ENCODE measurements at regions not wholly inside any gene's neighbourhood (a gene's known extent, or its start where the extent isn't known, plus 50 kb on each side); places are given as distances from the start of the nearest gene placed in this dataset.
"Not testable (repeated sequence)": the region's sequence is repeated elsewhere in the genome, so short reads cannot be mapped to it uniquely, and the experiment has no call there.

DNA sequence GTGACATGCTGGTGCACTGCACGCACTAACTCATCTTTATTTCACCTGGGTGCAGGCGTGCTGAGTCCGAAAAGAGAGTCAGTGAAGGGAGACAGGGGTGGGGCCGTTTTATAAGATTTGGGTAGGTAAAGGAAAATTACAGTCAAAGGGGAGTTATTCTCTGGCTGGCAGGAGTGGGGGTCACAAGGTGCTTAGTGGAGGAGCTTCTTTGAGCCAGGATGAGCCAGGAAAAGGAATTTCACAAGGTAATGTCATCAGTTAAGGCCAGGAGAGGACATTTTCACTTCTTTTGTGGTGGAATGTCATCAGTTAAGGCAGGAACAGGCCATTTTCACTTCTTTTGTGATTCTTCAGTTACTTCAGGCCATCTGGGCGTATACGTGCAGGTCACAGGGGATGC lies 1734.9 kb downstream of the SLITRK5 start:
- TF ChIP-seq, protein P1, sequence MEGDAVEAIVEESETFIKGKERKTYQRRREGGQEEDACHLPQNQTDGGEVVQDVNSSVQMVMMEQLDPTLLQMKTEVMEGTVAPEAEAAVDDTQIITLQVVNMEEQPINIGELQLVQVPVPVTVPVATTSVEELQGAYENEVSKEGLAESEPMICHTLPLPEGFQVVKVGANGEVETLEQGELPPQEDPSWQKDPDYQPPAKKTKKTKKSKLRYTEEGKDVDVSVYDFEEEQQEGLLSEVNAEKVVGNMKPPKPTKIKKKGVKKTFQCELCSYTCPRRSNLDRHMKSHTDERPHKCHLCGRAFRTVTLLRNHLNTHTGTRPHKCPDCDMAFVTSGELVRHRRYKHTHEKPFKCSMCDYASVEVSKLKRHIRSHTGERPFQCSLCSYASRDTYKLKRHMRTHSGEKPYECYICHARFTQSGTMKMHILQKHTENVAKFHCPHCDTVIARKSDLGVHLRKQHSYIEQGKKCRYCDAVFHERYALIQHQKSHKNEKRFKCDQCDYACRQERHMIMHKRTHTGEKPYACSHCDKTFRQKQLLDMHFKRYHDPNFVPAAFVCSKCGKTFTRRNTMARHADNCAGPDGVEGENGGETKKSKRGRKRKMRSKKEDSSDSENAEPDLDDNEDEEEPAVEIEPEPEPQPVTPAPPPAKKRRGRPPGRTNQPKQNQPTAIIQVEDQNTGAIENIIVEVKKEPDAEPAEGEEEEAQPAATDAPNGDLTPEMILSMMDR (conservative IDR thresholded peaks at IDR 0.05; ENCODE audit: low read depth, low read length), result not testable (repeated sequence)
- TF ChIP-seq EZH2 (IDR thresholded peaks at IDR 0.05; ENCODE audit: low read length, unreplicated experiment); EZH2phosphoT487 (IDR thresholded peaks at IDR 0.05; ENCODE audit: borderline replicate concordance, low read length): not testable (repeated sequence)
